Activated T-helper 1 cell treated with Interleukin-2 at 50 U/mL for 16 hours (primary cell): ENCODE measurements at regions not wholly inside any gene's neighbourhood (a gene's known extent, or its start where the extent isn't known, plus 50 kb on each side); places are given as distances from the start of the nearest gene placed in this dataset.
"Not testable (repeated sequence)": the region's sequence is repeated elsewhere in the genome, so short reads cannot be mapped to it uniquely, and the experiment has no call there.

ENCODE experiments used
- DNase-seq: peaks from one replicate; pipeline ENCODE4 v3.0.0-alpha.2; 2020; ENCODE audit warnings: low read depth

DNA sequence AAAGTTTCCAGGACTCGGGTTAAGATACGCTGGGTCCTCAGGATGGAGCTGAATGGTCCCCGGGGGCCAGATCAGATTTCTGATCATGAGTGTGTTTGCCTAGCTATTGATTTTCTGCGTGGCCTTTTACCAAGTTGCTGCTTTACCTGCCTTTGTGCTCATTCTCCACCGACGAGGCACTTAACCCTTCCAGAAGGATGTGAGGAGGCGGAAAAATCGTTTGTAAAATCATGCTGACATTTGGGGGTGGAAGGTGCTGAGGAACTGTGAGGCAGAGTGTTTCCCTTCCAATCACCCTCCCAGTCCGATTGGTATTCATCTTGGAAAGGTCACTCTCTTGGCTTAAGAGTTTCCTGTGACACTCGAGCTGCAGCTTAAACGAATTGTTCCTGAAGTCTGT is 337.1 kb upstream of the KAZN start:
- no peak for DNase-seq

DNA sequence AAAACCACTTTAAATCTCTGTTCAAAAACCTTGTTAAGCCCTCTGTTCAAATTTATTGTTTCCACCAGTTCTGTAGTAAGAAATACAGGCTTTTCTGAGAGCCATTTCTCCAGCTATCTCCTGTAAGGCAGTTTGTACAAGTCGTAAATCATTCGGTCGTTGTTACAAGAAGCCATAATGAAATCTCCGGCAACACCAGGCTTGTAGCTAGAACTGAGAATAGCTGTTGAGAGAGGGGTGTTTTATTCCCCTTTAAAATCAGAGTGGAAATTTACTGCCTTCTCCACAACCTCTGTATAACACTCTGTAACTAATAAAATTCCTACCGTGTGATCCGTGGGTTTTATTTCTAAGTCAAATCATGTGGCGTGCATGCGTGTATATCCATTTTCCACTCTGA is 335.8 kb upstream of the KAZN start:
- no peak for DNase-seq

DNA sequence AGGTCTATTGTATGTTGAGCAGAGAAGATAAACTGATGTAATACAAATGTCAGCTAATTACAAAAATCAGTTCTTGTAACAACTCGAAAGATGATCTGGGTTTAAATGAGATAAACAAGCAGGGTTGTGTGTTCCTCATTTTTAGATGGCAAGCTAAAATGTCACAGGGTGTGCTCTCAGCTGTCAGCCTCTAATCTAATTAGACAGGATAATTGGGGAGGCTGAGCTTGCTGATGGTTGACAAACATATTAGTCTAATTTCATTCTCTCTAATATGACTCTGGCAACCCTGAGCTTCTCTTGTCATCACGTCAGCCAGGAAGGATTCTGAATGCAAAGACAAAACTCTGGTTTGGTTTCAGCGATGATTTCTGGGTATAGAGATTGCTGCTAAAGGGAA is 335.3 kb upstream of the KAZN start:
- no peak for DNase-seq

DNA sequence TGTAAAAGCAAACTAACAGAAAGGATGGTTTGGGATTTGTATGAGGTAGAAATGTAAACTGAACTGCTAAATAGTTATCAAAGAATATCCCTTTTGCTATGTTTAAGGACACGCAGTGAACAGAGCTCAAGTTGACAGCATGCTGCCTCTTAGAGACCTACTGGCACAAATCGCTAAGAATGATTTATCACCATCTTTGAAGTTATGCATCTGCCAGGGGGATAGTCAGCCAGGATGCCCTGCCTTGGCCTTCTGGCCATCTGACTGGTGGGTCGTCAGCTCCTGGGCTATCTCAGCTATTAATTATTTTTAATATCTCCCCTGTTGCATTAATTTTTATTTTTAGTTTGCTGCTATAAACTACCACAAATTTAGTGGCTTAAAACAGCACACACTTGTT is 334.8 kb upstream of the KAZN start:
- DNase-seq, result no peak

DNA sequence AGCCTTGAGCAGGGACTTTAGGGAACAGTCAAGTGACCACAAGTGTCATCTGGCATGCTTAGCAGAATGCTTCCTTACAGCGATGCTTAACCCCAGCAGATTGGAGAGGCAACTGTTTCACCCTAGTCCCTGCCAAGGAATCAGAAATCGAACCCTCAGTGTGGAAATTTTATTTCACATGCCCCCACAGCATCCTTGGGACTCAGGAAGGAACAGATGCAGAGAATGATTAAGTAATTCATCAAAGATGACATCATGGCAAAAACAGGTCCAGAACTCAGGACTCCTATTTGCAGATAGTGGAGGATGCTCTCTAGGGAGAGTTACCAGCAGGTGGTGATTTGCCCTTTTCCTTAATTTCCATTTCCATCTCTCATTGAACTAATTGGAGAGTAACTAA is 333.0 kb upstream of the KAZN start:
- DNase-seq, result no peak

DNA sequence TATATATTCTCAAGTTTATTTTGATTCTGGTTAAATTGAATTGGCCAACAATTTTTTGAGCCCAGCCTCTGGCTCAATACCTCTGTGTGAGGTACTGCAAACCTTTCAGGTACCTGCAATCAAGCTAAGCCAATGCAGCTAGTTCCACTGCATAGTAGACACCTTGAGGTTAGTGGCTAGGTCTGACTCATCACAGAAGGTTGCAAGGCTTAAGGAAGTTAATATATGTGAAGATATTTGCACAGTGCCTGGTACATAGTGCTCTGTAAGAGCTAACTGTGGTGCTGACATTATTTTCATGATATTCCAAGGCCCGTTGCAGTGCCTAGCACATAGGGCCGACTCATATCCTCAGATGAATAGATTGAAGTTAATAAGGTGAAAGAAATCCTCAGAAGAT is 330.5 kb upstream of the KAZN start:
- no peak for DNase-seq

DNA sequence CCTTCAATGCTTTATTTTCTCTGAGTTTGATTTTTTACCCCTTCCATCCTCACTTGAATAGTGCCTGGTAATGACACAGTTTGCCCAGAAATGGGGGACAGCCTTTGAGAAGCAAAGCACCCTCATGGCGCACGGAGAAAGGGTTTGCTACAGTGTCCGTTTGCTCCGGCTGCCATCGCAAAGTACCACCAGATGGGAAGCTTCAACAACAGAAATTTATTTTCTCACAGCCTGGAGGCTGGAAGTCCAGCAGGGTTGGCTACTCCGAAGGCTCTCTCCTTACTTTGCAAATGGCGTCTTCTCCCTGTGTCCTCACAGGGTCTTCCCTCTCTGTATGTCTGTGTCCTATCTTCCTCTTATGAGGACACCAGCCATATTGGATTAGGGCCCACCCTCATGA is 327.7 kb upstream of the KAZN start:
- DNase-seq, result no peak

DNA sequence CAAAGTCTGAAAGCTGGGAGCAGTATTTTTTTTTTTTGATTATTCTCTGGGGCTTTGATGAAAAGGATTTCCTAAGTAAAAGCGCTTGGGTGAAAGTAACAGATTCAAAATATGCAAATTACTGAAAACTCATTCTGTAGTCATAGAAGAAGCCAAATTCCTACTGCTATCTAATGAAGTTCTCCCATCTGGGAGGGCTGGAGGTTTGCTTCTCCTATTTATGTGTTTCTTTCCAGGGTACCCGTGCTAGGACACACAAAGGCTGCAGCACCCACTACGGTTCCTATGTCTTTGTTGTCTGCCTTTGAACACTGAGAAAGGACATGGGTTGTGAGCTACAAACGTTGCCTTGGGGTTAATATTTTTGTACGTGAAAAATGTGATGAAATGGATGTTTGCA is 324.7 kb upstream of the KAZN start:
- no peak for DNase-seq

DNA sequence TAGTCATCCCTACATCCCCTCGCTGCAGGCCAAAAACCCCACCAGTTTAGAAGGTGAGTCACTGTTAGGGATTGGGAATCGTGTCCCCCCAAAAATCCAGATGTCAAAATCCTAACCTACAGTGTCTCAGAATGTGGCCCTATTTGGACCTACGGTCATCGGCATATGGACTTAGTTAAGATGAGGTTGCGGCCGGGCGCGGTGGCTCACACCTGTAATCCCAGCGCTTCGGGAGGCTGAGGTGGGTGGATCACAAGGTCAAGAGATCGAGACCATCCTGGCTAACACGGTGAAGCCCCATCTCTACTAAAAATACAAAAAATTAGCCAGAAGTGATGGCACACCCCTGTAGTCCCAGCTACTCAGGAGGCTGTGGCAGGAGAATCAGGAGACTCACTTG is 318.6 kb upstream of the KAZN start:
- DNase-seq, result not testable (repeated sequence)

DNA sequence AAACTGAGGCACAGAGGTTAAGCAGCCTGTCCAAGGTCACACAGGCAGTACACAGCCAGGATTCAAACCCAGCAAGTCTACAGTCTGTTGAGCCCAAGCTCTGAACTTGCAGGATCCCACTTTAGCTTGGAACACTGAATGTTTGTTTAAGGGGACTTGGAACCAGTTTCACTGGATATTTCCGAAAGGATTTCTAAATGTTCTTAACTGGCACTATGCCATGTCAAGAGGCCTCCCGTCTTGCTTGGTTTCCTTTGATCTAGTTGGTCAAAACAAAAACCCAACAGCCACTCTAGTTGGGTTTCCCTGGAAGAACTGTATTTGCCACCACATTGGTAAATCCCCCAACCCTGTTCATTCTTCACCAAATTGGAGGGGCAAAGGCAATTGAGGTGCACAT is 317.6 kb upstream of the KAZN start:
- no peak for DNase-seq

DNA sequence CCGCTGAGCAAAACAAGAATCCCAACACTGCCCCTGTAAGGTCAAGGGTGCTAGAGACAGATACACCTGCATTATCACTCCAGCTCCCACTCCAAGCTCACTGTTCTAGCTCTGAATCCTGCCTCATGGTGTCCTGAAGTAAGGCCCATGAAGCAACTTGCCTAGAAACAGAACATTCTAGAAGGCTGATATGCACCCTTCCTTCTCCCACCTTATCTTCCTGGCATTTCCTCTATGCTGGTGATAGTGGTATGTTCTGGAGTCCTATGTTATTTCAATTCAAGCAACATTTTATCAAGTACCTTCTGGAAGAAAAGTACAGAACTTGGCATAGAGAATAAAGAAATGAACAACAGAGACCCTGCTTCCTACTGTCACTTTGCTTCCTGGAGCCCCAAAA is 317.1 kb upstream of the KAZN start:
- DNase-seq, result no peak

DNA sequence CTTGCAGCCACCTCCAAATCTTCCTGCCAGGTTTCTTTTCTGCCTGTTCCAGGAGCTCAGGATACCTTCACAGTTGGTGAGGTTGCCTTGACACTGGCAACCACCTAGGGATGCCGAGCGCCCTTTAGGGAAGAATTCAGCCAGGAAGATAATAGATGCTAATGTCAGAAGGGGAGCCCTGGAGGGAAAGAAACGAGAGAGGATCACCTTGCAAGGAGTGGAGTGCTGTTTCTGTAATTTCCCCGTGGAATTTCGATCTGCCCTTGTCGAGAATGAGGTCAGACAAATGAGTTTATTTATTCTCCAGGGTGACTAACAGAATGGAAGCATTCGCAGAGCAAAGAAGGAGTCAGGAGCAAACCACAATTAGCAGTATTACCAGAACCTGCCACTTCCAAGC is 315.8 kb upstream of the KAZN start:
- DNase-seq, result no peak

DNA sequence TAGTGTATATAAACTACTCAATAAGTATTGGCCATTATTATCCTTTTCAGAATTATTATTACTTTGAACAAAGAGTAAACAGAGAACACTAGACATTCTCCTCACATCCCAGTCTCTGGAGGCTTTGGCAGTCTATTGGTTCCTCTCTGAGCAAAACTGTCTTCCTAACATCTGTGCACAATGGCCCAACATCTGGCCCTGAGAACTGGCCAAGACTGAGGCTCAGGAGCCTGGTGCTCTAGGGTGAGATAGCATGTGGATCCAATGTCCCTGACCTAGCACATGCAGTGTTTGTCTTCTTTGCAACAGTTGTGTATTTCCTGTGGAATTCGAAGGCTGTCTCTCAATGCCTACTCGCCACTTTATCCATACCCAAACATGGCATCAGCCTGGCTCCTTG is 313.2 kb upstream of the KAZN start:
- DNase-seq, result no peak

DNA sequence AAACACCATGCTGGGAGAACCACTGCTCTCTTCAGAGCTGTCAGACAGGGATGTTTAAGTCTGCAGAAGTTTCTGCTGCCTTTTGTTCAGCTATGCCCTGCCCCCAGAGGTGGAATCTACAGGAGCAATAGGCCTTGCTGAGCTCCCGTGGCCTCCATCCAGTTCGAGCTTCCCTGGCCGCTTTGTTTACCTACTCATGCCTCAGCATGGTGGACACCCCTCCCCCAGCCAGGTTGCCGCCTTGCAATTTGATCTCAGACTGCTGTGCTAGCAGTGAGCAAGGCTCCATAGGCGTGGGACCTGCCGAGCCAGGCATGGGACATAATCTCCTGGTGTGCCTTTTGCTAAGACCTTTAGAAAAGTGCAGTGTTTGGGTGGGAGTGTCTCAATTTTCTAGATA is 307.3 kb upstream of the KAZN start:
- not testable (repeated sequence) for DNase-seq

DNA sequence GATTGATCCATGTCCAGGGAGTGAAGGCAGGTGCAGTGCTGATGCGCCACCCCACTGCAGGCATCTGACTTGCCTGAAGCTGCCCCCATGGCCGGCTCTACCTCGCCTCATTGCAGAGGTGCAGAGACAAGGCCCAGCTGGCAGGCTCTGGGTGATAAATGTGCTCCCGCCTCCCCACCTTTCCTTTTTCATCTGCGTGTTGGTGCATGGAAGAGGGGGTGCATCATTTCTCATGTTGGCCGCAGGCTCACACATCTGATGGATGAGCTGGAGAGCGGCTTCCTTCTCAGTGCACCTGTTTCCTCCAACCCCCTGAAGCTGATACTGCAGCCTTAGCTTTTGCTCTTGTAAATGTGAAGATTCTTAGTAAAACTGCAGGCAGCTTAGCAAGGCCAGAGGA is 306.0 kb upstream of the KAZN start:
- no peak for DNase-seq

DNA sequence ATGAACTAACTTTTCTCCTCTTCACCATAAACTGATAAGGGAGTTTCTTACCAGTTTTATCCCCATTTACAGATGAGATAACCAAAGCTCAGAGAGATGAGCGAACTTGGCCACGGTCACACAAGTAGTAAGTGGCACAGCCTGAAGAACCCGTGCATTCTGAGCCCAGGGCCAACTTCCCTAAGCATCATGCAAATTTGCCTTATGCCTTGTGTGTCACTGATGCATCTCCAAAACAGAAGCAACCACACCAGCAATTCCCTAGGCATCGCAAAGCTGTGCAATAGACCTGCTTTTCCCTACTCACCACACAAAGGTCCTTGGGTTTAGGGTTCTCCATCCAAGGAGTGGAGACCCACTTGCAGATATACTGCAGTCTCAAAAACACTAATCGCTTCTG is 304.5 kb upstream of the KAZN start:
- no peak for DNase-seq

DNA sequence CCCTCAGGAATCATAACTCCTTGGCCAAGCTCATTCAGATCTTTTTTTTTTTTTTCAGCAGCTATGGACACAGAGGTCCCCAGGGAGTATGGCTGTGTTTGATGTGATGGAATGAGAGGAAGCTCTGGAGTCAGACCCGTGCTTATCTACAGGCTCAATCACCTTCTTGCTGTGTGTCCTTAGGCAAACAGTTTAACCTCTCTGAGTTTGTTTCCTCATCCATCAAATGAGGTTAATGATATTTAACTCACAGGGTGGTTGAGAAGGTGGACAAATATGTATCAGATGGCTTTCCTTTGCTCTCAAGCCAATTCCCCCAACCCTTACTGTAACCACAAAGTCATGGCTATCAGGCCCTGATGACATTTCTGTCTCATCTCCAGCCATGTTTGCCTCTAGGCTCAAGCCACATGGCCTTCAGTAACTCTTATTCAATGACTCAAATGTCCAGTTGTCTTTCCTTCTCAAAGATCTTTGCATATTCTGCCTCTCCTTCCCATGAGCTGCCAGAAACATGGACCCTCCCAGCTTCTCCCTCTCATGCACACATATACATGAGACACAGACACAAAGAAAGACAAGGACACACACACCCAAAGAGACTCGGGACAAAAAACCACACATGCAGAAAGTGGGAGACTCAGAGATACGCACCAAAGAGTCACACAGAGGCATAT is 303.5 kb upstream of the KAZN start:
- DNase-seq, result no peak

DNA sequence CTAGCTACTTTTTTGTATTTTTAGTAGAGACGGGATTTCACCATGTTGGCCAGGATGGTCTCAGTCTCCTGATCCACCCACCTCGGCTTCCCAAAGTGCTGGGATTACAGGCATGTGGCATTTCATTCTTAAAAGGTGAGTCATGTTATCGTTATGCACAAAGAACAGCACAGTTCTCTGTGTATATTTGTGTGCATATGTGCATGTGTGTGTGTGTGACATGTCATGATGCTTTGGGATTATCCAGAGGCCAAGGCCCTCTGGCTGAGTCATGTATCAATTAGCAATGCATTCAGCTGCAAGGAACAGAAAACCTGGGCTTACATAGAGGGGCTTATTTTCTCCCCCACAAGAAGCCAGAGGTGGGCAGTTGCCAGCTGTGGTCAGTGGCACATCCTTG is 301.7 kb upstream of the KAZN start:
- no peak for DNase-seq

DNA sequence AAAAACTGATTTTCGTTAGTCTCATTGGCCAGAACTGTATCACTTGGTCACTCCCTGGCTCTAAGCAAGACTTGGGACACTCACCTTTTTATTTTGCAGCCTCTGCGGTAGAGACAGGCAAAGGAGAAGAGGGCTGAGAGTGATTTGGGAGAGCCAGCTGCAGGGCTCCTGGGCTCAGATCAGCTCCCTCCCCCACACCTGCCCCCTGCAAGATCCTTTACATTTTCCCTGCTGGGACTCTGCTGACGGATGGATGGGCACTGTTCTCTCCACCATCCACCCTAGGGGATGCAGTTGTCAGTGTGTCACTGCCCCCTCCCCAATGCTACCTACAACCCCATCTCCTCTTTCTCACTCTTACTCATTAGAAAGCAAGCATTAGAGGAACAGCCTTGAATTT is 301.1 kb upstream of the KAZN start:
- DNase-seq, result no peak

DNA sequence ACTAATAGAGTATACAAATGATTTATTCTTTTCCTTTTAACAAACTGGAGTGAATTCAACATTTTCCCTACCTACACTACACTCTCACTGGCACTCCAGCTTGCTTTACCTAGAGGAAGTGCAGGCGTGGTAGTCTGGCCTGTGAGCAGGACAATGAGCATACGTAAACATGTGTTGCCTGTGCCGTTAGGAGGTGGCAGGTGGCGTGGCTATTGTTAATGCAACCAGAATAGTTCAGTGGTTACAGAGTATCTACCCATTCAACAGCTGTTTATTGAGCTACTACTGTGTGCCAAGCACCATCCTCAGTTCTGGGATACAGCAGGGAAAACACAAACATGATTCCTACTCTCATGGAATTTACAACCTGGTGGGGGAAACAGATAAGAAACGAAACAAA is 299.7 kb upstream of the KAZN start:
- no peak for DNase-seq

DNA sequence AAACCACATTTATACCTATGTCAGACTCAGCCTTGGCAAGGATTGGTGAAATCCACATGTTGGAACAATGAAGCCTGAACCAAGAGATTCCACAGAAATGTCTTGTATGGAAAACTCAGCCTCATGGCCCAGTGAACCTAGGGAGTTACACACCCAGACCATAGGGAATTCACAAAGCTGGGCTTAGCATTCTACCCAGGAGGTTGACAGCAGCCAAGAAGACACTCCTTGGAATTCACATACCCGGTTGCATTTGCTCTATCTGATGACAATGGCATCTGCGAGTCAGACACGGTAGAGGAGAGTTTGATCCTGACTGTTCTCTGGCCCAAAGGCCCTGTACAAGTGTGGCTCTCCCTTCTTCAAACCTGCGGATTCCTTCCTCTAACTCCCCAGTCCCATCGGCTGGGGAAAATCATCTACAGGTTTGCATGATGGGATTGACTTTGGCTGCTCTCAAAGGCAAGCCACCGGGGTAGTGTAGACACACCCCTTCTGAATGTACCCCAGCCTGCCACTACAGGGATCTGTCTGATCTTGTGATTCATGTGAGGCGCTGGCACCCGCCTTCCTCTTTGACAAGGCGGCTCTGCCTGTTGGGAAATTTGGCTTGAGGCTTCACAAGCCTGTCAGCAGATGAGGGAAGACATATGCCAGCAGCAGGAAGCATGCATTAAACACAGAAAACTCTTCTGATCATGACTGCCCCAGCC is 297.3 kb upstream of the KAZN start:
- DNase-seq, result no peak

DNA sequence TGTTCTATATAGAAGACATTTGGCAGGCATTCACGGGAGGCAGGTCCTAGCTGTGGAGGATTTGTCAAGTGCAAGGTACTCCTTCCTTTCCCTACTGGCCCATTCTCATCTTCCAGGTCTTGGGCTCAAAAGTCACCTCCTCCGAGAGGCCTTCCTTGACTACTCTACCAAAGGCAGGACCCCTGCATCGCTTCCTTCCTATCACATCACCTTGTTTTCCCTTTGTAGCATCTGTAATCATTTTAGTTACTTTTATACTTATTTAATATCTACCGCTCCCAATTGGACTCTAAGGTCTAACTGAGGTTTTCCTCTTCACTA is 296.8 kb upstream of the KAZN start:
- no peak for DNase-seq

DNA sequence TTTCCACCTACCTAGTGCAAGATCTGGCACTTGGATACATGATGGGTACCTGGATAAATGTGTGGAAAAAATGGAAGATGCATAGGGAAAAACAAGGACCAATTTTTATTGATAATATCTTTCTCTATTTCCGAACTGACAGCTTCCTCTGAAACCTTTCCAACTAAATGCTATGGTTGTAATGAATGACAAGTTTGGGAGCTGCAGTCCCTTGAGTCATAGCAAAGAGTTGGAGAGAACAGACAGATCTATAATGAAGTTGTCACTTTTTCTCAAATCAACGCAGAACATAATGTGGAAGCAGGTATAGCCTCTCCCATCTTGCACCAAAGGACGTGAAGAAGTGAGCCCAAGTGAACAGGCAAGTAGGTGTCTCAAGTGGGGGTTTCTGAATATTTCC is 296.5 kb upstream of the KAZN start:
- DNase-seq, result no peak

DNA sequence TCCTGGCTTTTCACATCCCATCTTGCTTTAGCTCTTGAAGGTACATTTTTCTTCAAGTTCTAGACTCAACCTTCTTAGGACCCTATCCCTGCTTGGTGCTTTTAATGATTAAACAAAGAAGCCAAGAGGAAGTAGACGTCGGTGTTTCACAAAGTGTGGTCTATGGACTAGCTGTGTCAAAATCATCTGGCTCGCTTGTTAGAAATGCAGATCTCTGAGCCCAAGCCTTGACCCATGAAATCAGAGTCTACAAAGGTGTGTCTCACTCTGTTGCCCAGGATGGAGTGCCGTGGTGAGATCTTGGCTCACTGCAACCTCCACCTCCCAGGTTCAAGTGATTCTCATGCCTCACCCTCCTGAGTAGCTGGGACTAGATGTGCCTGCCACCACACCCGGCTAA is 295.5 kb upstream of the KAZN start:
- no peak for DNase-seq
